GM23338 (cell line): ENCODE measurements at regions not wholly inside any gene's neighbourhood (a gene's known extent, or its start where the extent isn't known, plus 50 kb on each side); places are given as distances from the start of the nearest gene placed in this dataset.
A peak's percentile ranks its signal among the peaks of the same experiment; 100 is the strongest.

Experiments
- ATAC-seq: fragments of 200-7000 bp; cut with Tn5 transposase; 3 replicates; pipeline ENCODE4 v1.9.1; 2020
- DNase-seq: peaks from one replicate; pipeline ENCODE4 v3.0.0-alpha.2; 2015; ENCODE audit warnings: low spot score
- H2AFZ ChIP-seq: fragments of 200-600 bp; sonication (generic); 2 replicates; pipeline ENCODE4 v1.8.0; 2016; ENCODE audit warnings: antibody characterized with exemption, mild to moderate bottlenecking, moderate library complexity
- H3F3A ChIP-seq: fragments of 200-600 bp; sonication (generic); replicated peaks from 2 replicates; pipeline ENCODE4 v1.8.0; 2017; ENCODE audit warnings: antibody characterized with exemption, mixed run types, low read depth
- H3K27ac ChIP-seq: fragments of 200-600 bp; sonication (generic); 2 replicates; pipeline ENCODE4 v1.6.1; 2016; ENCODE audit warnings: low read depth
- H3K27me3 ChIP-seq: fragments of 200-600 bp; sonication (generic); 2 replicates; pipeline ENCODE4 v1.8.0; 2016; ENCODE audit warnings: mild to moderate bottlenecking, mixed run types, moderate library complexity; ENCODE audit not compliant: insufficient read depth
- H3K36me3 ChIP-seq: fragments of 200-600 bp; sonication (generic); 2 replicates; pipeline ENCODE4 v1.8.0; 2016; ENCODE audit warnings: mild to moderate bottlenecking; ENCODE audit not compliant: insufficient read depth
- H3K4me1 ChIP-seq: fragments of 200-600 bp; sonication (generic); 2 replicates; pipeline ENCODE4 v1.8.0; 2016; ENCODE audit warnings: mild to moderate bottlenecking, moderate library complexity; ENCODE audit not compliant: insufficient read depth
- H3K4me2 ChIP-seq: fragments of 200-600 bp; sonication (generic); 2 replicates; pipeline ENCODE4 v1.7.1; 2017; ENCODE audit warnings: mixed run types
- H3K4me3 ChIP-seq: fragments of 200-600 bp; sonication (generic); 2 replicates; pipeline ENCODE4 v1.6.1; 2016; ENCODE audit warnings: mixed run types
- H3K79me2 ChIP-seq: fragments of 200-600 bp; sonication (generic); replicated peaks from 2 replicates; pipeline ENCODE4 v1.8.0; 2017; ENCODE audit warnings: mild to moderate bottlenecking; ENCODE audit not compliant: insufficient read depth
- H3K9me2 ChIP-seq: fragments of 200-600 bp; sonication (generic); 2 replicates; pipeline ENCODE4 v1.8.0; 2017; ENCODE audit not compliant: insufficient read depth
- H4K20me1 ChIP-seq: fragments of 200-600 bp; sonication (generic); replicated peaks from 2 replicates; pipeline ENCODE4 v1.8.0; 2017; ENCODE audit warnings: mild to moderate bottlenecking; ENCODE audit not compliant: insufficient read depth
- H3K27ac Mint-ChIP-seq: 2 replicates; pipeline ENCODE4 v1.8.0; 2020; ENCODE audit warnings: inconsistent platforms, mild to moderate bottlenecking, moderate library complexity, mixed read lengths
- H3K27me3 Mint-ChIP-seq: 3 replicates; pipeline ENCODE4 v1.8.0; 2022; ENCODE audit warnings: low read depth, mild to moderate bottlenecking, moderate library complexity, mixed read lengths, inconsistent platforms; ENCODE audit not compliant: insufficient read depth, poor library complexity
- H3K36me3 Mint-ChIP-seq: 3 replicates; pipeline ENCODE4 v1.8.0; 2021; ENCODE audit warnings: low read depth, mild to moderate bottlenecking, inconsistent platforms, moderate library complexity, mixed read lengths
- H3K4me1 Mint-ChIP-seq: 3 replicates; pipeline ENCODE4 v1.8.0; 2020; ENCODE audit warnings: mild to moderate bottlenecking, inconsistent platforms, mixed read lengths
- H3K4me3 Mint-ChIP-seq: 3 replicates; pipeline ENCODE4 v1.8.0; 2021; ENCODE audit warnings: moderate library complexity, mild to moderate bottlenecking, inconsistent platforms, mixed read lengths
- H3K9me3 Mint-ChIP-seq: 3 replicates; pipeline ENCODE4 v1.8.0; 2020; ENCODE audit warnings: moderate library complexity, mild to moderate bottlenecking, inconsistent platforms, mixed read lengths
- EZH2phosphoT487 ChIP-seq: fragments of 200-600 bp; sonication (generic); IDR thresholded peaks from one replicate; pipeline ENCODE4 v1.8.1; 2018; ENCODE audit warnings: antibody characterized with exemption; ENCODE audit not compliant: unreplicated experiment
- NANOG ChIP-seq: IDR thresholded peaks from 2 replicates; pipeline ENCODE4 v1.6.1; 2016; ENCODE audit warnings: antibody characterized with exemption, borderline replicate concordance
- POLR2AphosphoS5 ChIP-seq: IDR thresholded peaks from 2 replicates; pipeline ENCODE4 v1.6.1; 2016; ENCODE audit warnings: antibody characterized with exemption, low read depth
- ZNF114 ChIP-seq: fragments of 250-450 bp; sonication (Bioruptor Pico); IDR thresholded peaks from 2 replicates; pipeline ENCODE4 v1.5.0; 2020; ENCODE audit warnings: mild to moderate bottlenecking, moderate library complexity
- ZNF331 ChIP-seq: fragments of 250-450 bp; sonication (Bioruptor Pico); IDR thresholded peaks from 2 replicates; pipeline ENCODE4 v1.5.0; 2020; ENCODE audit warnings: low read depth, mild to moderate bottlenecking, moderate library complexity
- TF ChIP-seq, protein P1 (sequence below): fragments of 250-450 bp; sonication (Bioruptor Pico); IDR thresholded peaks from 2 replicates; pipeline ENCODE4 v1.5.0; 2020; ENCODE audit warnings: mild to moderate bottlenecking, moderate library complexity
- TF ChIP-seq, protein P2 (sequence below): IDR thresholded peaks from one replicate; pipeline ENCODE4 v1.6.1; 2018; ENCODE audit warnings: antibody characterized with exemption; ENCODE audit not compliant: unreplicated experiment
- TF ChIP-seq, protein P3 (sequence below), 2 experiments: fragments of 200-600 bp in 1 of 2; sonication (generic) in 1 of 2; conservative IDR thresholded peaks; 2 replicates each; pipeline versions ENCODE4 v1.5.1 to v1.6.1; 2016 to 2017; ENCODE audit warnings: antibody characterized with exemption in 2 of 2, low read depth in 2 of 2, mild to moderate bottlenecking in 2 of 2, moderate library complexity in 1 of 2

DNA sequence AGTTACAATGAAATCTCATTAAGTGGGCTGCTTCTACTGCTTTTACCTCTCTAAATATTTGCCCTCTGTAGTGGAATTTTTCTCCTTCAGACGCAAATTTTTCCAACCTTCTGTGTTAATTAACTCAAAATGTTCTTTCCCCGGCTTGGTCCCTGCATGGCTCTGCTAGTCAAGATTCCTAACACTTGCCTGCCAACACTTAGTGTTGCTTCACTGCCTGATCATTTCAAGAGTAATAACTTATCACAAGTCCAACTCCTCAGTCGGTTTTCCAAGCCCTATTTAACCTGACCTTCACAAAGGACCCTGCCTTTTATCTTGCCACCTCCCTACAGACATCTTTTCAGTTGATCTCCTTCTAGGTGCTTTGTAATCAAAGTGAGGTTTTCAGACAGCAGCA lies 142.7 kb downstream of the HRH4 start:
- TF ChIP-seq POLR2AphosphoS5 (no peak), EZH2phosphoT487 (no peak), ZNF114 (CRISPR knock-in tag) (no peak), ZNF331 (CRISPR knock-in tag) (no peak), NANOG (no peak)
- TF ChIP-seq, protein P1, sequence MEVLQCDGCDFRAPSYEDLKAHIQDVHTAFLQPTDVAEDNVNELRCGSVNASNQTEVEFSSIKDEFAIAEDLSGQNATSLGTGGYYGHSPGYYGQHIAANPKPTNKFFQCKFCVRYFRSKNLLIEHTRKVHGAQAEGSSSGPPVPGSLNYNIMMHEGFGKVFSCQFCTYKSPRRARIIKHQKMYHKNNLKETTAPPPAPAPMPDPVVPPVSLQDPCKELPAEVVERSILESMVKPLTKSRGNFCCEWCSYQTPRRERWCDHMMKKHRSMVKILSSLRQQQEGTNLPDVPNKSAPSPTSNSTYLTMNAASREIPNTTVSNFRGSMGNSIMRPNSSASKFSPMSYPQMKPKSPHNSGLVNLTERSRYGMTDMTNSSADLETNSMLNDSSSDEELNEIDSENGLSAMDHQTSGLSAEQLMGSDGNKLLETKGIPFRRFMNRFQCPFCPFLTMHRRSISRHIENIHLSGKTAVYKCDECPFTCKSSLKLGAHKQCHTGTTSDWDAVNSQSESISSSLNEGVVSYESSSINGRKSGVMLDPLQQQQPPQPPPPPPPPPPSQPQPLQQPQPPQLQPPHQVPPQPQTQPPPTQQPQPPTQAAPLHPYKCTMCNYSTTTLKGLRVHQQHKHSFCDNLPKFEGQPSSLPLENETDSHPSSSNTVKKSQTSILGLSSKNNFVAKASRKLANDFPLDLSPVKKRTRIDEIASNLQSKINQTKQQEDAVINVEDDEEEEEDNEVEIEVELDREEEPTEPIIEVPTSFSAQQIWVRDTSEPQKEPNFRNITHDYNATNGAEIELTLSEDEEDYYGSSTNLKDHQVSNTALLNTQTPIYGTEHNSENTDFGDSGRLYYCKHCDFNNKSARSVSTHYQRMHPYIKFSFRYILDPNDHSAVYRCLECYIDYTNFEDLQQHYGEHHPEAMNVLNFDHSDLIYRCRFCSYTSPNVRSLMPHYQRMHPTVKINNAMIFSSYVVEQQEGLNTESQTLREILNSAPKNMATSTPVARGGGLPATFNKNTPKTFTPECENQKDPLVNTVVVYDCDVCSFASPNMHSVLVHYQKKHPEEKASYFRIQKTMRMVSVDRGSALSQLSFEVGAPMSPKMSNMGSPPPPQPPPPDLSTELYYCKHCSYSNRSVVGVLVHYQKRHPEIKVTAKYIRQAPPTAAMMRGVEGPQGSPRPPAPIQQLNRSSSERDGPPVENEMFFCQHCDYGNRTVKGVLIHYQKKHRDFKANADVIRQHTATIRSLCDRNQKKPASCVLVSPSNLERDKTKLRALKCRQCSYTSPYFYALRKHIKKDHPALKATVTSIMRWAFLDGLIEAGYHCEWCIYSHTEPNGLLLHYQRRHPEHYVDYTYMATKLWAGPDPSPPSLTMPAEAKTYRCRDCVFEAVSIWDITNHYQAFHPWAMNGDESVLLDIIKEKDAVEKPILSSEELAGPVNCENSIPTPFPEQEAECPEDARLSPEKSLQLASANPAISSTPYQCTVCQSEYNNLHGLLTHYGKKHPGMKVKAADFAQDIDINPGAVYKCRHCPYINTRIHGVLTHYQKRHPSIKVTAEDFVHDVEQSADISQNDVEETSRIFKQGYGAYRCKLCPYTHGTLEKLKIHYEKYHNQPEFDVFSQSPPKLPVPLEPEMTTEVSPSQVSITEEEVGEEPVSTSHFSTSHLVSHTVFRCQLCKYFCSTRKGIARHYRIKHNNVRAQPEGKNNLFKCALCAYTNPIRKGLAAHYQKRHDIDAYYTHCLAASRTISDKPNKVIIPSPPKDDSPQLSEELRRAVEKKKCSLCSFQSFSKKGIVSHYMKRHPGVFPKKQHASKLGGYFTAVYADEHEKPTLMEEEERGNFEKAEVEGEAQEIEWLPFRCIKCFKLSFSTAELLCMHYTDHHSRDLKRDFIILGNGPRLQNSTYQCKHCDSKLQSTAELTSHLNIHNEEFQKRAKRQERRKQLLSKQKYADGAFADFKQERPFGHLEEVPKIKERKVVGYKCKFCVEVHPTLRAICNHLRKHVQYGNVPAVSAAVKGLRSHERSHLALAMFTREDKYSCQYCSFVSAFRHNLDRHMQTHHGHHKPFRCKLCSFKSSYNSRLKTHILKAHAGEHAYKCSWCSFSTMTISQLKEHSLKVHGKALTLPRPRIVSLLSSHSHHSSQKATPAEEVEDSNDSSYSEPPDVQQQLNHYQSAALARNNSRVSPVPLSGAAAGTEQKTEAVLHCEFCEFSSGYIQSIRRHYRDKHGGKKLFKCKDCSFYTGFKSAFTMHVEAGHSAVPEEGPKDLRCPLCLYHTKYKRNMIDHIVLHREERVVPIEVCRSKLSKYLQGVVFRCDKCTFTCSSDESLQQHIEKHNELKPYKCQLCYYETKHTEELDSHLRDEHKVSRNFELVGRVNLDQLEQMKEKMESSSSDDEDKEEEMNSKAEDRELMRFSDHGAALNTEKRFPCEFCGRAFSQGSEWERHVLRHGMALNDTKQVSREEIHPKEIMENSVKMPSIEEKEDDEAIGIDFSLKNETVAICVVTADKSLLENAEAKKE: no peak
- TF ChIP-seq, protein P2, sequence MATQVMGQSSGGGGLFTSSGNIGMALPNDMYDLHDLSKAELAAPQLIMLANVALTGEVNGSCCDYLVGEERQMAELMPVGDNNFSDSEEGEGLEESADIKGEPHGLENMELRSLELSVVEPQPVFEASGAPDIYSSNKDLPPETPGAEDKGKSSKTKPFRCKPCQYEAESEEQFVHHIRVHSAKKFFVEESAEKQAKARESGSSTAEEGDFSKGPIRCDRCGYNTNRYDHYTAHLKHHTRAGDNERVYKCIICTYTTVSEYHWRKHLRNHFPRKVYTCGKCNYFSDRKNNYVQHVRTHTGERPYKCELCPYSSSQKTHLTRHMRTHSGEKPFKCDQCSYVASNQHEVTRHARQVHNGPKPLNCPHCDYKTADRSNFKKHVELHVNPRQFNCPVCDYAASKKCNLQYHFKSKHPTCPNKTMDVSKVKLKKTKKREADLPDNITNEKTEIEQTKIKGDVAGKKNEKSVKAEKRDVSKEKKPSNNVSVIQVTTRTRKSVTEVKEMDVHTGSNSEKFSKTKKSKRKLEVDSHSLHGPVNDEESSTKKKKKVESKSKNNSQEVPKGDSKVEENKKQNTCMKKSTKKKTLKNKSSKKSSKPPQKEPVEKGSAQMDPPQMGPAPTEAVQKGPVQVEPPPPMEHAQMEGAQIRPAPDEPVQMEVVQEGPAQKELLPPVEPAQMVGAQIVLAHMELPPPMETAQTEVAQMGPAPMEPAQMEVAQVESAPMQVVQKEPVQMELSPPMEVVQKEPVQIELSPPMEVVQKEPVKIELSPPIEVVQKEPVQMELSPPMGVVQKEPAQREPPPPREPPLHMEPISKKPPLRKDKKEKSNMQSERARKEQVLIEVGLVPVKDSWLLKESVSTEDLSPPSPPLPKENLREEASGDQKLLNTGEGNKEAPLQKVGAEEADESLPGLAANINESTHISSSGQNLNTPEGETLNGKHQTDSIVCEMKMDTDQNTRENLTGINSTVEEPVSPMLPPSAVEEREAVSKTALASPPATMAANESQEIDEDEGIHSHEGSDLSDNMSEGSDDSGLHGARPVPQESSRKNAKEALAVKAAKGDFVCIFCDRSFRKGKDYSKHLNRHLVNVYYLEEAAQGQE: no peak
- TF ChIP-seq, protein P3, sequence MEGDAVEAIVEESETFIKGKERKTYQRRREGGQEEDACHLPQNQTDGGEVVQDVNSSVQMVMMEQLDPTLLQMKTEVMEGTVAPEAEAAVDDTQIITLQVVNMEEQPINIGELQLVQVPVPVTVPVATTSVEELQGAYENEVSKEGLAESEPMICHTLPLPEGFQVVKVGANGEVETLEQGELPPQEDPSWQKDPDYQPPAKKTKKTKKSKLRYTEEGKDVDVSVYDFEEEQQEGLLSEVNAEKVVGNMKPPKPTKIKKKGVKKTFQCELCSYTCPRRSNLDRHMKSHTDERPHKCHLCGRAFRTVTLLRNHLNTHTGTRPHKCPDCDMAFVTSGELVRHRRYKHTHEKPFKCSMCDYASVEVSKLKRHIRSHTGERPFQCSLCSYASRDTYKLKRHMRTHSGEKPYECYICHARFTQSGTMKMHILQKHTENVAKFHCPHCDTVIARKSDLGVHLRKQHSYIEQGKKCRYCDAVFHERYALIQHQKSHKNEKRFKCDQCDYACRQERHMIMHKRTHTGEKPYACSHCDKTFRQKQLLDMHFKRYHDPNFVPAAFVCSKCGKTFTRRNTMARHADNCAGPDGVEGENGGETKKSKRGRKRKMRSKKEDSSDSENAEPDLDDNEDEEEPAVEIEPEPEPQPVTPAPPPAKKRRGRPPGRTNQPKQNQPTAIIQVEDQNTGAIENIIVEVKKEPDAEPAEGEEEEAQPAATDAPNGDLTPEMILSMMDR (conservative IDR thresholded peaks at IDR 0.05; ENCODE audit: low read depth in 2 of 2): no peak
- DNase-seq (no peak), ATAC-seq (no peak)
- no peaks in the 10 kb centered on the region for H3K9me2 ChIP-seq
- no peaks in the 10 kb centered on the region for H4K20me1 ChIP-seq
- H3K79me2 ChIP-seq: no peaks in the 10 kb centered on the region
- peaks cover 17% of the 10 kb centered on the region for H3K4me1 ChIP-seq
- H3F3A ChIP-seq: no peaks in the 10 kb centered on the region
- Mint-ChIP-seq H3K27me3 (no peaks in the 10 kb centered on the region), H3K4me1 (peaks cover 21% of the 10 kb centered on the region), H3K9me3 (no peaks in the 10 kb centered on the region), H3K27ac (0 out of 2 replicates have a peak overlapping the region, but pooled peaks have one; percentile 29), H3K36me3 (no peaks in the 10 kb centered on the region), H3K4me3 (no peak overlapping the region)
- no peak overlapping the region for H3K4me3 ChIP-seq
- no peak overlapping the region for H3K27ac ChIP-seq
- H3K4me2 ChIP-seq: peak overlapping the region; percentile 34; the same call in 1 of the 2 replicates
- H3K27me3 ChIP-seq: no peaks in the 10 kb centered on the region
- no peaks in the 10 kb centered on the region for H3K36me3 ChIP-seq
- H2AFZ ChIP-seq: peak overlapping the region; percentile 49; the same call in 1 of the 2 replicates
